GM13977 (cell line): ENCODE measurements at regions not wholly inside any gene's neighbourhood (a gene's known extent, or its start where the extent isn't known, plus 50 kb on each side); places are given as distances from the start of the nearest gene placed in this dataset.

Experiments used
- DNase-seq: peaks from one replicate; pipeline ENCODE4 v3.0.0; 2012; ENCODE audit warnings: low spot score
- in situ Hi-C: fragments of 300-500 bp; cut with MboI; formaldehyde crosslinking; loops from one replicate; pipeline ENCODE4 v1.12.0; 2022; ENCODE audit warnings: low sequenced_read_pairs, low pct_unique_long_range_greater_than_20kb, mixed read lengths, inconsistent platforms; ENCODE audit not compliant: unreplicated experiment
- TF ChIP-seq, protein P1 (sequence below): IDR thresholded peaks from 2 replicates; pipeline ENCODE4 v1.5.1; 2012; ENCODE audit warnings: mild to moderate bottlenecking, control low read depth; ENCODE audit not compliant: insufficient read depth; ENCODE audit errors: extremely low read depth, missing control alignments

DNA sequence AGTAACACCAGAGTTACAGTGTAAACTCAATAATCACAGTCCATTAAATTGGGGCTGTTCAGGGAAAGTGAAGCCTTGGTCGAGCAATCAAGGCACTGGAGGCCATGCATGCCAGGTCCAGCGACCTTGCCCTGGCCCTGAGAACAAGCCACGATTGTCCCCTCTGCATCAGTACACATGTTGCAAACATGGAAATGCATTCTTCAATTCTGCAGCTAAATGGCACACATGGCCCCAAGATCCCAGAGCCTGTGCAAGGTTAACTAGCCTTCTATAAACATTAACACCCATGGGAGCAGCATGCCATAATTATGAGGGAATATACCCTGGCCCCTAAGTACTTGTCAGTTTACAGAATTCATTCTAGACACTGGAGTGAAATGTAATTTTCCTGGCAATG is 204.7 kb downstream of the HS3ST3B1 start:
- in situ Hi-C loops, result no loop called here
- no peak for DNase-seq
- TF ChIP-seq, protein P1, sequence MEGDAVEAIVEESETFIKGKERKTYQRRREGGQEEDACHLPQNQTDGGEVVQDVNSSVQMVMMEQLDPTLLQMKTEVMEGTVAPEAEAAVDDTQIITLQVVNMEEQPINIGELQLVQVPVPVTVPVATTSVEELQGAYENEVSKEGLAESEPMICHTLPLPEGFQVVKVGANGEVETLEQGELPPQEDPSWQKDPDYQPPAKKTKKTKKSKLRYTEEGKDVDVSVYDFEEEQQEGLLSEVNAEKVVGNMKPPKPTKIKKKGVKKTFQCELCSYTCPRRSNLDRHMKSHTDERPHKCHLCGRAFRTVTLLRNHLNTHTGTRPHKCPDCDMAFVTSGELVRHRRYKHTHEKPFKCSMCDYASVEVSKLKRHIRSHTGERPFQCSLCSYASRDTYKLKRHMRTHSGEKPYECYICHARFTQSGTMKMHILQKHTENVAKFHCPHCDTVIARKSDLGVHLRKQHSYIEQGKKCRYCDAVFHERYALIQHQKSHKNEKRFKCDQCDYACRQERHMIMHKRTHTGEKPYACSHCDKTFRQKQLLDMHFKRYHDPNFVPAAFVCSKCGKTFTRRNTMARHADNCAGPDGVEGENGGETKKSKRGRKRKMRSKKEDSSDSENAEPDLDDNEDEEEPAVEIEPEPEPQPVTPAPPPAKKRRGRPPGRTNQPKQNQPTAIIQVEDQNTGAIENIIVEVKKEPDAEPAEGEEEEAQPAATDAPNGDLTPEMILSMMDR, result no peak

DNA sequence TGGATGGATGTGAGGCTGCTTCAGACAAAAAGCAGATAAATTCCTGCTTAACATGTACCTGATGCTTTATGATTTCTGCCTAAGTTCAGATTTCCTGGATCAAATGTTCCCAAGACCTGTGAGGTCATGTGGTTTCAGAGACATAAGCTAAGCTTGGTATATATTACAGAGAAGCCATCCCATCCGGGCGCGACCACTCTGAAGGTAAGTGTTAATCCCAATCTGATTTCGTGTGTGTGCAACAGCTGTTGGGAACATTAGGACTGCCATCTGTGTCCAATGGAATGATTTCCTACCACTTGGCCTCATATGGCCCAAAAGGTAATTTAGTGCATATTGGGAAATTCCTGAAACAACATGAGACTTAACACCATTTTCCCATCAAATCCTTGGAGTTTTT is 199.1 kb downstream of the HS3ST3B1 start:
- in situ Hi-C loops, result no loop called here
- DNase-seq, result no peak
- TF ChIP-seq, protein P1, result no peak

DNA sequence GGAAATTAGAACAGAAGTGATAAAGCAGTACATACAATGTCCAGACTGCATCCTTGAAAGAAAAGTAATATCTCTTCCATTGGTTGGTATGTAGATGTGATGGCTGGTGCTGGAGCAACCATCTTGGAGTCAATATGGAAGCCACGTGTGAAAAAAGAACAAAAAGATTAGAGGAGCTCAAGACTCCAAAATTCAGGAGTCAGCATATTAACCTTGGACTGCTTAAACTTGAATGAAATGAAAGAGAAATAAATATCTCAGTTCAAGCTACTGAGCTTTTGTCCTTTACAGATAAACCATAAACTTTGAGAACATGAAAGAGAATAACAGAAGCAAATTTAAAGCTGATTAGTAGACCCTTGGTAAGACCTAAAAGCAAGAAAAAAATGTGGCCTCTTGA is 197.9 kb downstream of the HS3ST3B1 start:
- in situ Hi-C loops, result no loop called here
- no peak for DNase-seq
- TF ChIP-seq, protein P1, result no peak

DNA sequence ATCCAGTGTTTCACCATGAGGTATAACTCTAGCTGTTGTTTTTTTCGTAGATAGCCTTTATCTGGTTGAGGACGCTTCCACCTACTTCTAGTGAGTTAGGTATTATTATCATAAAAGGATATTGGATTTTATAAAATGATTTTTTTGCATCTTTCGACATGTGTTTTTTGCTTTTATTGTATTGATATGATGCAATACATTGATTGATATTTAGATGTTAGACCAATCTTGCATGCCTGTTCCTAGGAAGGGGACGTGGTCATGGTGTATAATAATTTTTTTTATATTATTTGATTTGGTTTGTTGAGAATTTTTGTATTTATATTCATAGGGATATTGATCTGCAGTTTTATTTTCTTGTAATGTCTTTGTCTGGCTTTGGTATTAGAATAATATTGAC is 193.3 kb downstream of the HS3ST3B1 start:
- TF ChIP-seq, protein P1, result no peak
- DNase-seq, result no peak
- in situ Hi-C loops, result no loop called here

DNA sequence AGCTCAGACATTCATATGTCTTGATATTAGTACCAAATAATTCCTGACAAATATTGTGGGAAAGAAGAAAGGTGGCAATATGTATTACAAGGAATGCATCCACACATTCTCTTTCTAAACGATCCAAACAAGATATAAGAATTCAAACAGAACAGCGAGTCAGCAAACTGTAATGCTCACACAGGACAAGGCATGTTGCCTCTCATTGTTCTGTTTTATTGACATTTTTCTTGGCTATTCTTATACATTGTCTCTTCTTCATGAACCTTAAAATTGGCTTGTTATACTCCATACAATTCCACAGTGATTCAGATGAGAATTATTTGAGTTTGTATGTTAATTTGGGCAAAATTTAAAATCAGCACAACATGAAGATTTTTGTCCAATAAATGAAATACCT is 189.1 kb downstream of the HS3ST3B1 start:
- in situ Hi-C loops, result no loop called here
- no peak for DNase-seq
- TF ChIP-seq, protein P1, result no peak

DNA sequence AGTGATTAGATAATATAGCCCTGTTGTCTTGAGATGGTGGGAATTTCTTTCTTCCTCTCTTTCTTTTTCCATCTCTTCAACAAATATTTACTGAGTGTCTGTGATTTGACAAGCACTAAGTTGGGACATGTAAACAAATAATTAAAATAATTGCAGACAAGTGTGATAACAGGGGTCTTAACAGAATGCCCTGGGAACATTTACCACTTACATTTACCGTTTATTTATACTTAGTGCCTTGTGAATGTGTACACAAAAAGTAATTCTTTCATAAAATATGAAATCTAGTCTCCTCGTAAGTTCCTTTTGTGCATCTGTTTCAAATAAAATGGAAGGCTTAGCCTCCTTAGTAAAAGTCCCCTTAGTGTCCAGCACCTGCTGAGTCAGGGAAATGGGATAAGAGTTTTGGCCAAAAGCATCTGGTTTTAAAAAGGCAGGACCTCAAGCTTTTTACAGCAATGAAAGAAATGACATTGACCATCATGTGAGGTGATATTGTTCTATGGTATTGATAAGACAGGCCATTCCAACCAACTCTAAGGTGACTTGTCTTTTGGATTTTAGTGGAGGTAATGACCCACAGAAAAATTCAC is 188.2 kb downstream of the HS3ST3B1 start:
- in situ Hi-C loops, result no loop called here
- TF ChIP-seq, protein P1, result no peak
- DNase-seq, result no peak

DNA sequence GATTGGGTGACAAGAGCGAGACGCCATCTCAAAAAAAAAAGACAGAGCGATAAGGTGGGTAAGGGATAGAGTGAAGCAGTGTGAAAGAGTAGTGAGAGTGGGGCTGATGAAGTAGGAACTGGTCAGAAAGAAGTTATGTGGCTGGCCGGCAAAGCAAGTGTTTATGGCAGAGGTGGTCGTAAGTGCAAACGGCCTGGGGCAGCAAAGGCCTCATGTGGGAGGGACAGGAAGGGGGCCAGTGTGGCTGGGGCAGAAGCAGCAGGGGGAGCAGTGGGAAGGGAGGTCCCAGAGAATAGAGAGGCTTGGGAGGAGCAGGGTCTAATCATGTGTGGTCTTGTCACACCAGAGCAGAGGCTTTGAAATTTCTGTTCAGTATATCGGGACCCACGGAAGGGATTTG is 186.2 kb downstream of the HS3ST3B1 start:
- in situ Hi-C loops, result no loop called here
- TF ChIP-seq, protein P1, result no peak
- no peak for DNase-seq
